ENCODE measurements at regions not wholly inside any gene's neighbourhood (a gene's known extent, or its start where the extent isn't known, plus 50 kb on each side); places are given as distances from the start of the nearest gene placed in this dataset.

DNA sequence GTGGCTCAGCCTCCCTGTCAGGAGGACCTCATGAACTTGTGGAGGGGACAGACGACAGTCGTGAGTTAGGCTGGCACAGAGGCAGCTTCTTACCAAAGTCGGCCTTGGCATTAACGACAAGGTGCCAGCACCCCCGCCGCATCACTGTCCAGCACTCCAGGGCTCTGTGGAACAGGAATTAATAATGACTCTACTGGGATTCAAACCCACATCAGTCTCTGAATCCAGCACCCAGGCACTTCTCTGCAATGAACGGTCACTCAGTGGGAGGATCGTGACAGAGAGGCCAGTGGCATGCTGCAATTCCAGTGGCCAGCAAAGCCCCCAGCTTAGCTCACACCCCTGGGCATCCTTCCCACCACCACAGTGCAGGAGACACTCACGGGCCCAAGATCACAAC is 263.3 kb upstream of the ADAMTS16 start:
- TF ChIP-seq, protein P1, sequence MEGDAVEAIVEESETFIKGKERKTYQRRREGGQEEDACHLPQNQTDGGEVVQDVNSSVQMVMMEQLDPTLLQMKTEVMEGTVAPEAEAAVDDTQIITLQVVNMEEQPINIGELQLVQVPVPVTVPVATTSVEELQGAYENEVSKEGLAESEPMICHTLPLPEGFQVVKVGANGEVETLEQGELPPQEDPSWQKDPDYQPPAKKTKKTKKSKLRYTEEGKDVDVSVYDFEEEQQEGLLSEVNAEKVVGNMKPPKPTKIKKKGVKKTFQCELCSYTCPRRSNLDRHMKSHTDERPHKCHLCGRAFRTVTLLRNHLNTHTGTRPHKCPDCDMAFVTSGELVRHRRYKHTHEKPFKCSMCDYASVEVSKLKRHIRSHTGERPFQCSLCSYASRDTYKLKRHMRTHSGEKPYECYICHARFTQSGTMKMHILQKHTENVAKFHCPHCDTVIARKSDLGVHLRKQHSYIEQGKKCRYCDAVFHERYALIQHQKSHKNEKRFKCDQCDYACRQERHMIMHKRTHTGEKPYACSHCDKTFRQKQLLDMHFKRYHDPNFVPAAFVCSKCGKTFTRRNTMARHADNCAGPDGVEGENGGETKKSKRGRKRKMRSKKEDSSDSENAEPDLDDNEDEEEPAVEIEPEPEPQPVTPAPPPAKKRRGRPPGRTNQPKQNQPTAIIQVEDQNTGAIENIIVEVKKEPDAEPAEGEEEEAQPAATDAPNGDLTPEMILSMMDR (IDR thresholded peaks at IDR 0.05), result no peak
- TF ChIP-seq JUNB (IDR thresholded peaks at IDR 0.05) (no peak), RNF2 (IDR thresholded peaks at IDR 0.05; ENCODE audit: borderline replicate concordance, low read depth) (no peak), POLR2A (IDR thresholded peaks at IDR 0.05; ENCODE audit: low read length) (no peak), CEBPB (IDR thresholded peaks at IDR 0.05) (no peak), CHD4 (IDR thresholded peaks at IDR 0.05; ENCODE audit: borderline replicate concordance) (no peak)
- TF ChIP-seq, protein P2, sequence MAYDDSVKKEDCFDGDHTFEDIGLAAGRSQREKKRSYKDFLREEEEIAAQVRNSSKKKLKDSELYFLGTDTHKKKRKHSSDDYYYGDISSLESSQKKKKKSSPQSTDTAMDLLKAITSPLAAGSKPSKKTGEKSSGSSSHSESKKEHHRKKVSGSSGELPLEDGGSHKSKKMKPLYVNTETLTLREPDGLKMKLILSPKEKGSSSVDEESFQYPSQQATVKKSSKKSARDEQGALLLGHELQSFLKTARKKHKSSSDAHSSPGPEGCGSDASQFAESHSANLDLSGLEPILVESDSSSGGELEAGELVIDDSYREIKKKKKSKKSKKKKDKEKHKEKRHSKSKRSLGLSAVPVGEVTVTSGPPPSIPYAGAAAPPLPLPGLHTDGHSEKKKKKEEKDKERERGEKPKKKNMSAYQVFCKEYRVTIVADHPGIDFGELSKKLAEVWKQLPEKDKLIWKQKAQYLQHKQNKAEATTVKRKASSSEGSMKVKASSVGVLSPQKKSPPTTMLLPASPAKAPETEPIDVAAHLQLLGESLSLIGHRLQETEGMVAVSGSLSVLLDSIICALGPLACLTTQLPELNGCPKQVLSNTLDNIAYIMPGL (CRISPR knock-in tag; IDR thresholded peaks at IDR 0.05; ENCODE audit: borderline replicate concordance), result no peak
- TF ChIP-seq, protein P3, sequence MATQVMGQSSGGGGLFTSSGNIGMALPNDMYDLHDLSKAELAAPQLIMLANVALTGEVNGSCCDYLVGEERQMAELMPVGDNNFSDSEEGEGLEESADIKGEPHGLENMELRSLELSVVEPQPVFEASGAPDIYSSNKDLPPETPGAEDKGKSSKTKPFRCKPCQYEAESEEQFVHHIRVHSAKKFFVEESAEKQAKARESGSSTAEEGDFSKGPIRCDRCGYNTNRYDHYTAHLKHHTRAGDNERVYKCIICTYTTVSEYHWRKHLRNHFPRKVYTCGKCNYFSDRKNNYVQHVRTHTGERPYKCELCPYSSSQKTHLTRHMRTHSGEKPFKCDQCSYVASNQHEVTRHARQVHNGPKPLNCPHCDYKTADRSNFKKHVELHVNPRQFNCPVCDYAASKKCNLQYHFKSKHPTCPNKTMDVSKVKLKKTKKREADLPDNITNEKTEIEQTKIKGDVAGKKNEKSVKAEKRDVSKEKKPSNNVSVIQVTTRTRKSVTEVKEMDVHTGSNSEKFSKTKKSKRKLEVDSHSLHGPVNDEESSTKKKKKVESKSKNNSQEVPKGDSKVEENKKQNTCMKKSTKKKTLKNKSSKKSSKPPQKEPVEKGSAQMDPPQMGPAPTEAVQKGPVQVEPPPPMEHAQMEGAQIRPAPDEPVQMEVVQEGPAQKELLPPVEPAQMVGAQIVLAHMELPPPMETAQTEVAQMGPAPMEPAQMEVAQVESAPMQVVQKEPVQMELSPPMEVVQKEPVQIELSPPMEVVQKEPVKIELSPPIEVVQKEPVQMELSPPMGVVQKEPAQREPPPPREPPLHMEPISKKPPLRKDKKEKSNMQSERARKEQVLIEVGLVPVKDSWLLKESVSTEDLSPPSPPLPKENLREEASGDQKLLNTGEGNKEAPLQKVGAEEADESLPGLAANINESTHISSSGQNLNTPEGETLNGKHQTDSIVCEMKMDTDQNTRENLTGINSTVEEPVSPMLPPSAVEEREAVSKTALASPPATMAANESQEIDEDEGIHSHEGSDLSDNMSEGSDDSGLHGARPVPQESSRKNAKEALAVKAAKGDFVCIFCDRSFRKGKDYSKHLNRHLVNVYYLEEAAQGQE (IDR thresholded peaks at IDR 0.05), result no peak
- TF ChIP-seq, protein P4, sequence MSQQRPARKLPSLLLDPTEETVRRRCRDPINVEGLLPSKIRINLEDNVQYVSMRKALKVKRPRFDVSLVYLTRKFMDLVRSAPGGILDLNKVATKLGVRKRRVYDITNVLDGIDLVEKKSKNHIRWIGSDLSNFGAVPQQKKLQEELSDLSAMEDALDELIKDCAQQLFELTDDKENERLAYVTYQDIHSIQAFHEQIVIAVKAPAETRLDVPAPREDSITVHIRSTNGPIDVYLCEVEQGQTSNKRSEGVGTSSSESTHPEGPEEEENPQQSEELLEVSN (IDR thresholded peaks at IDR 0.05; ENCODE audit: borderline replicate concordance, low read depth), result no peak
- TF ChIP-seq, protein P5, sequence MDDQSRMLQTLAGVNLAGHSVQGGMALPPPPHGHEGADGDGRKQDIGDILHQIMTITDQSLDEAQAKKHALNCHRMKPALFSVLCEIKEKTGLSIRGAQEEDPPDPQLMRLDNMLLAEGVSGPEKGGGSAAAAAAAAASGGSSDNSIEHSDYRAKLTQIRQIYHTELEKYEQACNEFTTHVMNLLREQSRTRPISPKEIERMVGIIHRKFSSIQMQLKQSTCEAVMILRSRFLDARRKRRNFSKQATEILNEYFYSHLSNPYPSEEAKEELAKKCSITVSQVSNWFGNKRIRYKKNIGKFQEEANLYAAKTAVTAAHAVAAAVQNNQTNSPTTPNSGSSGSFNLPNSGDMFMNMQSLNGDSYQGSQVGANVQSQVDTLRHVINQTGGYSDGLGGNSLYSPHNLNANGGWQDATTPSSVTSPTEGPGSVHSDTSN (IDR thresholded peaks at IDR 0.05), result no peak
